ENCODE measurements at regions not wholly inside any gene's neighbourhood (a gene's known extent, or its start where the extent isn't known, plus 50 kb on each side); places are given as distances from the start of the nearest gene placed in this dataset.
"Not testable (repeated sequence)": the region's sequence is repeated elsewhere in the genome, so short reads cannot be mapped to it uniquely, and the experiment has no call there.

DNA sequence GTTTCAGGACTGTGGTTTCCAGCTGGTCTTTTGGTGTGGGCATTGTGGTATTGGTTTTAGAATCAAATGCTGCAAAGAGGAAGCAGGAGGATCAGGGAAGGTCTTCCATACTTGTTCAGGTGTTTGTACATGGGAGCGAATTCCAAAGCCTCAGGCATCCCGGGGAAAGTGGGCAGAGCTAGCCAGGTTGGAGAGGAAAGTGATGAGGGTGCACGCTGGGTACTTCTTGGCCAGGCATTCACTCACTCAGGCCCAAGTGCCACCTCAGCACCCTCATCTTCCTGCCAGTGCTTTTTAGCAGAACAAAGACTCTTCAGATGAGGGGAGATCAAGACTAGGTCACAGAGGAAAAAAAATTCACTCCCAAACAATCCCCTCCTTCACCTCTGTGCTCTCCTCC, 241.1 kb upstream of the TBX18 start:
- no peak for DNase-seq

GRCh38 chr6:85004361-85004995, 240.1 kb upstream of the TBX18 start:
- DNase-seq: peak; percentile 87

GRCh38 chr6:85002847-85003246, 238.4 kb upstream of the TBX18 start:
- no peak for DNase-seq

DNA sequence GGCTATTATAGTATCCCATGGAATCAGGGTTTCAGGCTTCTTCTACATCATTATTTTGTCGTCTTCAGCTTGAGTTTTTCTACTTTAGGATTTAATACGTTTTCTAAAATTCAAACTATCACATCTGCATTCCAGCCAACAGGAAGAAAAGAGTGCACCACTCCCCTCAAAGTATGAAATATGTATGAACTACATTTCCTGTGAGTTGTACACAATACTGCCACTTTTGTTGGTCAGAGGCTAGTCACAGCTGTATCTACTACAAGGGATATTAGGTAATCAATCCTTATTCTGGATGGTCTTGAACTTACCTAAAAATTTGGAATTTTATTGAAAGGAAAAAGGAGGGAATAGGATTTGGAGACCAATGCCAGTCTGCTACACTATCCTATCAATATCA, 235.6 kb upstream of the TBX18 start:
- no peak for DNase-seq

GRCh38 chr6:84998223-84998622, 233.8 kb upstream of the TBX18 start:
- no peak for DNase-seq

GRCh38 chr6:84988766-84989165, 224.4 kb upstream of the TBX18 start:
- not testable (repeated sequence) for DNase-seq

- DNase-seq: not testable (repeated sequence)
These were observed 221.1 kb upstream of the TBX18 start for GRCh38 chr6:84985490-84985889.

GRCh38 chr6:84979541-84979940, 215.1 kb upstream of the TBX18 start:
- no peak for DNase-seq

- DNase-seq: no peak
These were observed 212.9 kb upstream of the TBX18 start for GRCh38 chr6:84977363-84977705.

DNA sequence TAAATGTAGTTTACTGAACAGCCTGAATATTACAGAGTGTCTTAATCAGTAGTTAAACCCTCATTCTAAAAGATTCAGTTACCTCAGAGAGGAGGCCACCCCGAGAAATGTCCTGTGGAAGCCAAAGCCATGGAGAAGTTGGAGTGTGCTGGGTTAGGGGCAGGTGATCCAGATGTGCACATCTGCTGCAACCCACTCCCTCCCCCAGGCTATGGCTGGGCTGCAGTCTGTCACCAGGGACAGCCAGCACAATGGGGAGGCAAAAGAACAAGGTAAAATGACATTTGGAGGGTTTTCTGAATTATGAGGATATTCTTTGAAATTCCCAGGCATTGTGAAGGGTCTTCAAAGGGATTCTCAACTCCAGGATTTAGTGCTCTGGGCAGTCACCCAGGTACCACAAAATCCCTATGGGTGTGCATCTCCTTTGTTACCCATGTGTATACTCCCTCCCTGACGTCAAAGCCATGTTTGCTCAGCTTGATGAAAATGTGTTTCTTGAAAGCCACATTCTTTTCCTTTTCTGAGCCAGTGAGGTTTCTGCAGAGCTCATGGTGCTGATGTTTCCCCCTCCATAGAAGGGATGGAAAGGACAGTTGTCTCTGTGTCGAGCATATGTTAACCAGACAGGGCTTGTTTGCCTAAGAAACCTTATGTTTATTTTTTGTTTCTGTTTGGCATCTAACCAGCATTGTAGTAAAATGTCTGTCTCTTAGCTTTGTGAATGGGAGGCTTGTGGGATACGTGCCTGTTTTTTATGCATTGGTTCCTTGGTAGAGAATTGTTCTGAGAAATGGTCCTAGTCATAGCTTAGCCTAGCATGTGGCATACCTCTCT, 212.3 kb upstream of the TBX18 start:
- DNase-seq: no peak

DNA sequence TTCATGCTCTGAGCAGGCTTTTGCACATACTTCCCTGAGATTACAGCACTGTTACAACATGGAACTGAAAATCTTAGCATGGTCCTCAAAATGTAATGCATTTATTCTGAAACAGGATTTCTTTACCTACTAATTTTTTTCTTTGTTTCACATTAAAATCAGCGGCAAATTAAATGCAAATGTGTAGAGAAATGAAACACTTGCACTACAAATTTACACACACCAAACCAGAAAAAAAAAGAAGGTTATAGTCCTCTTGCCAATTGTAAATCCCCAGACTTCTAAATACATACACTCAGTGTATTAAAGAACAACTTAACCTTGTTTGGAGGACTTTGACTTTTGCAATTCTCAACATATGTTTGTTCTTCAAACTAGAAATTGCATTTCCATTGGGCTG, 210.9 kb upstream of the TBX18 start:
- no peak for DNase-seq

GRCh38 chr6:84973606-84974005, 209.2 kb upstream of the TBX18 start:
- DNase-seq: peak; percentile 32

DNA sequence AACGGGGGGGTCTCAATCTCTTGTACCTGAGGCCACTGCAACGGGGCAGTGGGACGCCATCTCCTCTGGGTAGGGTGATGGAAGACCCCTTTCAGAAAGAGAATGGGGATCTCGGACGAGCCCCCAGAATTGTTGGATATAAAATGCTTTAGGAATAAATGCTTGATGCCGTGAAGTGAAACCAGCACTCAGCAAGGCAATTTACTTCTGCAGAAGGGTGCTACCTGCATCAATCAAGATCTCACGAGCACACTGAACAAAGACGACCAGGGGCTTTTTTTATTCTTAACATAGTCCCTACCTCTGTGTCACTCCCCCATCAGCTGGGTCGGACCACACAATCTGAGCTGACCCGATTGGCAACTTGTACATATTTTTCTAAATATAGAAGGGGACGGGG, 203.6 kb upstream of the TBX18 start:
- no peak for DNase-seq

GRCh38 chr6:84967389-84967788, 203.0 kb upstream of the TBX18 start:
- no peak for DNase-seq

- no peak for DNase-seq
These were observed 188.8 kb upstream of the TBX18 start for GRCh38 chr6:84953111-84953755.

- DNase-seq: not testable (repeated sequence)
These were observed 180.5 kb upstream of the TBX18 start for GRCh38 chr6:84944926-84945325.

GRCh38 chr6:84943905-84944304, 179.5 kb upstream of the TBX18 start:
- DNase-seq: no peak

DNA sequence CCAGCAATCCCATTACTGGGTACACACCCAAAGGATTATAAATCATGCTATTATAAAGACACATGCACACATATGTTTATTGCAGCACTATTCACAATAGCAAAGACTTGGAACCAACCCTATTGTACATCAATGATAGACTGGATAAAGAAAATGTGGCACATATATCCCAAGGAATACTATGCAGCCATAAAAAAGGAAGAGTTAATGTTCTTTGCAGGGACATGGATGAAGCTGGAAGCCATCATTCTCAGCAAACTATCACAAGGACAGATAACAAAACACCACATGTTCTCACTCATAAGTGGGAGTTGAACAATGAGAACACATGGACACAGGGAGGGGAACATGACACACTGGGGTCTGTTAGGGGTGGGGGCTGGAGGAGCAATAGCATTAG, 177.2 kb upstream of the TBX18 start:
- not testable (repeated sequence) for DNase-seq

DNA sequence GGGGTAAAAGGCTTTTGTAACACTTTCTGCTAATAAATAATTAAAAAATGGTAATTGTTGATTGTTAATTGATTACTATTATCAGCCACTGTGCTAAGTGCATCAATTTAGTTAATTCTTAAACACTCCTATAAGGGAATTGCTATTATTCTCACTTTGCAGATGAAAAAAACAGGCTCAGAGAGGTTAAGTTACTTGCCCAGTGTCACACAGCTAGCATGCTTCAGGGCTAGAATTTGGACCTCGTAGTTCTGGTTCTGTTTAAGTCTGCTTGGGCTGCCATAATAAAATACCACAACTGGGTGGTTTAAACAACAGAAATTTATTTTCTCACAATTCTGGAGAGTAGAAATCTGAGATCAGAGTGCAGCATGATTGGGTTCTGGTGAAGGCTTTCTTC, 164.8 kb upstream of the TBX18 start:
- DNase-seq: no peak

DNA sequence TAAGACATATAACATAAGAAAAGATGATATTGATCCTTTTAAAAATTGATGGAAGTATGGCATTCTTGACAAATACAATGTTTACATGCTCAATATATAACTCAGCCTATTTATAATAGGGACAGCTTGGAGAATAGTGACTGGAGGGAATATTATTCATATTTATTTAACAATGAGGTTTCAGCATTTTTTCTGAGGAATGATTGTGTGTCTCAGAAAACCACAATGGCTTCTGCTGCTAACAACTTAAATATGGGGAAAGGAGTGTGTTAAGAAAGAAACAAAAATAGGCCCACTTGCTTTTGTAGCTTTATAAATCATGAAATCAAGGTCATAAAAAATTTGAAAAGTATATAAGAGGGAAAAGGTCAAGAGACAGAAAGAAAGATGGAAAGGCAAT, 163.2 kb upstream of the TBX18 start:
- no peak for DNase-seq

DNA sequence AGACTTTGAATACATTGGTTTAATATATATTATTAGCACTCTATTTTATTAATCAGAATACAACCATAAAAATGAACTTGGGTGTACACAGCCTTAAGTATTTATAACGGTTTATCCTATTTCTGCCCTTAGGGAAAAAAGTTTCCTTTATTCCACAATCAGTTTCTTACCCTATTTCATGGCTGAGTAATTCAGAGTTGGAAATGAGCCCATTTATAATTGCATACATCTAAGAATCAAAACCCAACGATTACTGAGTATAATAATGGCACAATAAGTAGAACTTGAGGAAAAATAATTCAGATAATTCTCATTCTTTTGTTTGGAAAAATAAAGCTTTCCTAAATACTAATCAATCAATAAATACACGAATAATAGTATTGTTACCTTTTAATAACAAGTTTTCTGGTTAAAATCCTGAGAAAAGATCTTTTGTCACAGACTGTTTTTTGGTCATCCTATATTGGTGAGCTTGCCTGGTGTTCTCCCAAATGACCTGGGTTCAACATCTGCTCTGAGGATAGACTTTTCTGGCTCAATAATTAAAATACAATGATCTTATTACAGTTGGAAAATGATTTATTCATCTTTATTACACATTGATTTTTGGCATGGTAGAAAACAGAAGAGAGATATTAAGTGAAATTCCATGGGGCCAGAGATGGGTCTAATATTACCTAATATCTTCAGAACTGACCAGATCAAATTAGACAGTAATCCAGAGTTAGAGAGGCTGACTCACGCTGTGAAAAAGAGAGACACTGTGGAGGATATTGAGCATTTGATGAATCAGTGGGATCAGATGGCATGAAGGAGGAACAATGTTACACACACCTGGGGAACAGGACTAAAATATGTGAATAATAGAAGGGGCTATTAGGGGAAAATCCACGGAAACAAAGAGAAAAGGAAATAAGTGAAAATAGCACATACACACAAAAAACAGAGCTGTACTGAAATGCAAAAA, 162.1 kb upstream of the TBX18 start:
- no peak for DNase-seq

DNA sequence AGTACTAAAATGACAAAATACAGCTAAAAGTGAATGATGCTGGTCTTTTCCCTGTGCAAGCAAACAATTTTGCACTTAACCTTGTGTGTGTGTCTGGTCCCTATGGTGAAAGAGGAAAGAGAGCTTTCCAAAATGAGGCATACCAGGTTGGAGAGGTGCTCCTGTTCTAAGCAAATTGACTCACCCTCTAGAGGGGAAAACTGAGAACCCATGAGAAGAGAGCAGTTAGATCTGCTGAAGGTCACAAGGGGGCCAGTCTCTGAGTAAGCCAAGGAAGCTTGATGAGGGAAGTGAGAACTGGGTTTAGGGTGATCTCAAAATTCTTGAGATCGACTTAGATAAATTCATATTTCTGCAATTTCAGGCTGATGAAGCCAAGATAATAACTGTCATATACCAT, 157.5 kb upstream of the TBX18 start:
- no peak for DNase-seq

DNA sequence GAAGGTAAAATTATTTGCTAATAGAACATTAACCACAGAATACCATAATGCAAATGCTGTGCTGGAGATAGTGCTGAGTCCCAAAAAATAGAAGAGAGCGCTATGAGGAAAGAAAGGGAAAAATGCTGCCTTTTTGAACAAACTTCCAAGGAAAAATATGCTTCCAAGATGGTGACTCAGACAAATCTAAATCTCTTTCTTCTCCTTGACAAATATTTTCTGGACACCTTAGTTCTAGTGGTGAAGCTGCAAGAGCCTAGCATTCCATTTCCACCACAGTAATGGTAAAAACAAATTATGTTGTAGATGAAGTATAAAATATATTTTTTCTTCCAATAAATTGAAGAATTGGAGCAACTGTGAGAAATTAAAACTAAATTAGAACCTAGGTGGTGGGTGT, 155.6 kb upstream of the TBX18 start:
- no peak for DNase-seq

Data from right hindlimb (tissue), 1 donor.